KOPT-K1 (cell line): ENCODE measurements at regions not wholly inside any gene's neighbourhood (a gene's known extent, or its start where the extent isn't known, plus 50 kb on each side); places are given as distances from the start of the nearest gene placed in this dataset.

ENCODE experiments used
- H3K27ac ChIP-seq: fragments of 200-600 bp; sonication (generic); 2 replicates; pipeline ENCODE4 v1.5.1; 2016; ENCODE audit warnings: antibody characterized with exemption, mild to moderate bottlenecking, low read depth, low read length; ENCODE audit not compliant: poor library complexity, severe bottlenecking
- H3K36me3 ChIP-seq: fragments of 200-600 bp; sonication (generic); 2 replicates; pipeline ENCODE4 v1.5.1; 2017; ENCODE audit warnings: antibody characterized with exemption, mild to moderate bottlenecking, low read length, moderate library complexity; ENCODE audit not compliant: insufficient read depth
- H3K9me3 ChIP-seq: fragments of 200-600 bp; sonication (generic); 2 replicates; pipeline ENCODE4 v1.5.1; 2017; ENCODE audit warnings: antibody characterized with exemption, low read length, mild to moderate bottlenecking; ENCODE audit not compliant: insufficient read depth, poor library complexity, severe bottlenecking

- Histone ChIP-seq H3K36me3 (no peaks in the 10 kb centered on the region), H3K27ac (no peak overlapping the region), H3K9me3 (peaks cover 8% of the 10 kb centered on the region)
Observed at GRCh38 chr5:4847766-4848165, 292.4 kb upstream of the ADAMTS16 start.

GRCh38 chr5:4855036-4855435, 285.1 kb upstream of the ADAMTS16 start:
- Histone ChIP-seq H3K36me3 (no peaks in the 10 kb centered on the region), H3K9me3 (peaks cover 8% of the 10 kb centered on the region), H3K27ac (no peak overlapping the region)

- no peaks in the 10 kb centered on the region for H3K36me3 ChIP-seq
- H3K27ac ChIP-seq, result no peak overlapping the region
- peaks cover 7% of the 10 kb centered on the region for H3K9me3 ChIP-seq
Observed at GRCh38 chr5:4855880-4856279, 284.2 kb upstream of the ADAMTS16 start.

GRCh38 chr5:4857761-4858160, 282.4 kb upstream of the ADAMTS16 start:
- no peaks in the 10 kb centered on the region for H3K9me3 ChIP-seq
- no peaks in the 10 kb centered on the region for H3K36me3 ChIP-seq
- no peak overlapping the region for H3K27ac ChIP-seq

DNA sequence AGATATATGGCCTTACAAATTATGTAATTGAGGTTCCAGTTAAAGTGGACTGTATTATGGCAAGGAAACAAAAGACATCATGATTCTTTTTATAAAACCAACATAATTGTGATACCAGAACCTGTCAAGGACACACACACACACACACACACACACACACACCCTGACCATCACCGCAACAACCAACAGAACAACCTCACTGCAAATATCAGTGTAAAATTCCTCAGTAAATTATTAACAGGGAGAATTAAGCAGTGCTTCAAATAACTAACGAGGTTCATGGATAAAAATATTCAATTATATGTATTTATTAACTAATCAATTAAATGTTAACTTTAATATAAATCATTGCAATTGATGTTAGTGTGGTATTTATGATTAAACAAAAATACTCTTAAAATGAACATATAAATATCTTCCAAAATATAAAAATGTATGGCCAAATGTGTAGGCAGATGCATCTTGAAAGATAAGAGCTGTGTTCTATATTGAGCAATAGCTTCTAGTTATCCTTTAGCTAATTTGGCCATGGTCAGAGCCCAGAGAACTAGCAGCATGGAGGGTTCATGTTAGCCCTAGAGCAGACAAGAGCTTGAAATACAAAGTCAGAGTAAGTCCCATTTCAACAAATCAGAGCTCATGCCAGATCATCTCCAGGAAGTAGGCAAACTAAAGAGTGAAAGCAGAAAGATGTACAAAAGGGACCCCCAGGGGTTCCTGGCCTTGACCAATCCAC, 280.5 kb upstream of the ADAMTS16 start:
- Histone ChIP-seq H3K36me3 (no peaks in the 10 kb centered on the region), H3K27ac (no peak overlapping the region), H3K9me3 (no peaks in the 10 kb centered on the region)

- Histone ChIP-seq H3K36me3 (no peaks in the 10 kb centered on the region), H3K9me3 (no peaks in the 10 kb centered on the region), H3K27ac (no peak overlapping the region)
Observed at GRCh38 chr5:4860631-4861030, 279.5 kb upstream of the ADAMTS16 start.

DNA sequence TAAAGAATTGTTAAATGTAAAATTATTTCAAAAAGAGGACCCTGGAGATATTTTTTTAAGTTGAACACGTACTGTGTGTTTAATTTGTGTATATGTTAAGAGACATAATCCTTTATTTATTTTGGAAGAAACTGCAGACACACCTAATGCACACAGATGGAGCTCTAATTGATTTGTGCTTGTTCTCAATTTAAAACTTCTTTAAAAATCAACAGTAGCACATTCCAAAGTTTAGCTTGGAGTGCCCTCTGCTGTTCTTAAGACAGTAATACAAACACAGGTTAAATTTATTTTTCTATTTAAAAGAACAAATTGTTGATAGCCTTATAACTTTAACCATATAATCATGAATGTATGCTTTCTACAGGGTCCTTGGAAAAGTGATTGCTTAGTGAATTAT, 277.6 kb upstream of the ADAMTS16 start:
- H3K9me3 ChIP-seq, result peaks cover 9% of the 10 kb centered on the region
- H3K36me3 ChIP-seq, result no peaks in the 10 kb centered on the region
- H3K27ac ChIP-seq, result no peak overlapping the region

DNA sequence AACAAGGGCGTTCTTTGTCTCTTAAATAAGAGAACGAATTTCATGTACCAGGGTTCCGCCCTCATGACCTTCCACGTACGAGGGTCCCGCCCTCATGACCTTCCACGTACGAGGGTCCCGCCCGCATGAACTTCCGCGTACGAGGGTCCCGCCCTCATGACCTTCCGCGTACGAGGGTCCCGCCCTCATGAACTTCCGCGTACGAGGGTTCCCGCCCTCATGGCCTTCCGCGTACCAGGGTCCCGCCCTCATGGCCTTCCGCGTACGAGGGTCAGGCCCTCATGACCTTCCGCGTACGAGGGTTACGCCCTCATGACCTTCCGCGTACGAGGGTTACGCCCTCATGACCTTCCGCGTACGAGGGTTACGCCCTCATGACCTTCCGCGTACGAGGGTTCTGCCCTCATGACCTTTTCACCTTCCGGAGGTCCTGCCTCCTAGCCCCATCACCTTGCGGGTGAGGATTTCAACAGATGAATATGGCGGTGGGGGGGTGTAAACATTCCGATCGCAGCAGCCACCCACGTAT, 273.9 kb upstream of the ADAMTS16 start:
- peaks cover 9% of the 10 kb centered on the region for H3K9me3 ChIP-seq
- no peaks in the 10 kb centered on the region for H3K36me3 ChIP-seq
- H3K27ac ChIP-seq, result no peak overlapping the region

- Histone ChIP-seq H3K36me3 (no peaks in the 10 kb centered on the region), H3K9me3 (peaks cover 9% of the 10 kb centered on the region)
Observed at GRCh38 chr5:4866817-4867216, 273.3 kb upstream of the ADAMTS16 start.

GRCh38 chr5:4868140-4868735, 271.9 kb upstream of the ADAMTS16 start:
- H3K27ac ChIP-seq, result no peak overlapping the region
- peaks cover 9% of the 10 kb centered on the region for H3K9me3 ChIP-seq
- H3K36me3 ChIP-seq, result no peaks in the 10 kb centered on the region

More at GRCh38 chr5:4866817-4867216, 273.3 kb upstream of the ADAMTS16 start:
- H3K27ac ChIP-seq, result no peak overlapping the region

GRCh38 chr5:4873652-4874051, 266.5 kb upstream of the ADAMTS16 start:
- Histone ChIP-seq H3K27ac (no peak overlapping the region), H3K9me3 (no peaks in the 10 kb centered on the region), H3K36me3 (no peaks in the 10 kb centered on the region)

DNA sequence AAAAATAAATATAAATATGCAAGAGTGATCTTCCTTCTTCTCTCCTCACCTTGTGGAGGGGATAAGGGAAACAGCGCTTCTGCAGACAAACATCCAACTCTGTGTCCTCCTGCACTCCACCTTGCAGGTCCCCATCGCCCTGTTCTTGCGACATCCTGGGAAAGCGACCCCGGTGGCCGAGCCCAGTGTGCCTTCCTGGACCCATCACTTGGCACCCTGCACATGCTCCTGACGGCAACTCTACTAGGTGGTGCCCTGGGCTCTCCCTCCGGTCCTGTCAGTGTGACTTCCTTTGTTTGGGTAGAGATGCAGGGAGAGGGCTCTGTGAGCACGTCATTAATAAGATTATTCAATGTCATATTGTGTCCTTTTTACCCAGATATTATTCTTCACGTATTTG, 266.0 kb upstream of the ADAMTS16 start:
- Histone ChIP-seq H3K27ac (no peak overlapping the region), H3K36me3 (no peaks in the 10 kb centered on the region), H3K9me3 (no peaks in the 10 kb centered on the region)

- no peak overlapping the region for H3K27ac ChIP-seq
- H3K9me3 ChIP-seq, result no peaks in the 10 kb centered on the region
- no peaks in the 10 kb centered on the region for H3K36me3 ChIP-seq
Observed at GRCh38 chr5:4875942-4876341, 264.2 kb upstream of the ADAMTS16 start.

GRCh38 chr5:4876804-4877203, 263.3 kb upstream of the ADAMTS16 start:
- H3K36me3 ChIP-seq, result no peaks in the 10 kb centered on the region
- H3K27ac ChIP-seq, result no peak overlapping the region
- H3K9me3 ChIP-seq, result no peaks in the 10 kb centered on the region

- no peaks in the 10 kb centered on the region for H3K9me3 ChIP-seq
- no peaks in the 10 kb centered on the region for H3K36me3 ChIP-seq
- H3K27ac ChIP-seq, result no peak overlapping the region
Observed at GRCh38 chr5:4877579-4877978, 262.6 kb upstream of the ADAMTS16 start.

DNA sequence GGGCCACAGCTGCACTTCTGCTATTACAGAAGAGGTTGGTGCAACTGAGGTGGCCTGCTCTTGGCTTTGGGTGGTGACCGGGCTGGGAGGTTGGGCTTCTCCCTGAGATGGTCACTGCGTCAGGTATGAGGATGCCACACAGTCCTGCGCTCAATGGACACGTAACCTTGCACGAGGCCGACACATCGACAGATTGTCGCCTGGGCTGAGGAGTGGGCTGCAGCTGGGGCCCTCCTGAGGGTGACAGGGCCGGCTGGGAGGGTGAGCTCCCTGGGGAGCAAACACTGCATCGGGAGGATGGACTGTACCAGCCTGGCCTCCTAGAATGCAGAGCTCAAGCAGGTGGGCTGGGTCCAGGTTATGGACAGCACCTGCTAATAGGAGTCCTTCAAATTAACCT, 261.1 kb upstream of the ADAMTS16 start:
- no peaks in the 10 kb centered on the region for H3K9me3 ChIP-seq

More for the DNA sequence above, 261.1 kb upstream of the ADAMTS16 start:
- Histone ChIP-seq H3K27ac (no peak overlapping the region), H3K36me3 (no peaks in the 10 kb centered on the region)
